ENCODE measurements at regions not wholly inside any gene's neighbourhood (a gene's known extent, or its start where the extent isn't known, plus 50 kb on each side); places are given as distances from the start of the nearest gene placed in this dataset.

DNA sequence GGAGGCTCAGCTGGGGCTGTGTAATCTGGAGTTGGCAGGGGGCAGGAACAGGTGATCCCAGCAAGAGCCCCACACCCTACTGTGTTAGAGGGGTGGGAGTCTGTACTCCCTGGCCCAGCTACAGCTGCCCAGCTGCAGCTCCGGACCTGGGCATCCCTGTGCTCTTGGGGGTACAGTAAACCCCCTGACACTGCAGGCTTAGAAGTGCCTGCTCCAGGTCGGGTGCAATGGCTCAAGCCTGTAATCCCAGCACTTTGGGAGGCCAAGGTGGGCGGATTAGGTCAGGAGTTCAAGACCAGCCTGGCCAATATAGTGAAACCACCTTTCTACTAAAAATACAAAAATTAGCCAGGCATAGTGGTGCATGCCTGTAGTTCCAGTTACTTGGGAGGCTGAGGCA lies 1228.6 kb upstream of the EYS start:
- Histone ChIP-seq H3K4me3 (replicated peaks; ENCODE audit: low read depth, low read length) (no peak overlapping the region), H3K27me3 (replicated peaks; ENCODE audit: control insufficient read depth, insufficient read depth, low read length) (no peaks in the 10 kb centered on the region), H3K36me3 (ENCODE audit: control insufficient read depth, insufficient read depth, low read length) (no peaks in the 10 kb centered on the region)
- no peak for DNase-seq (ENCODE audit: extremely low read depth, insufficient read length)
- TF ChIP-seq, protein P1, sequence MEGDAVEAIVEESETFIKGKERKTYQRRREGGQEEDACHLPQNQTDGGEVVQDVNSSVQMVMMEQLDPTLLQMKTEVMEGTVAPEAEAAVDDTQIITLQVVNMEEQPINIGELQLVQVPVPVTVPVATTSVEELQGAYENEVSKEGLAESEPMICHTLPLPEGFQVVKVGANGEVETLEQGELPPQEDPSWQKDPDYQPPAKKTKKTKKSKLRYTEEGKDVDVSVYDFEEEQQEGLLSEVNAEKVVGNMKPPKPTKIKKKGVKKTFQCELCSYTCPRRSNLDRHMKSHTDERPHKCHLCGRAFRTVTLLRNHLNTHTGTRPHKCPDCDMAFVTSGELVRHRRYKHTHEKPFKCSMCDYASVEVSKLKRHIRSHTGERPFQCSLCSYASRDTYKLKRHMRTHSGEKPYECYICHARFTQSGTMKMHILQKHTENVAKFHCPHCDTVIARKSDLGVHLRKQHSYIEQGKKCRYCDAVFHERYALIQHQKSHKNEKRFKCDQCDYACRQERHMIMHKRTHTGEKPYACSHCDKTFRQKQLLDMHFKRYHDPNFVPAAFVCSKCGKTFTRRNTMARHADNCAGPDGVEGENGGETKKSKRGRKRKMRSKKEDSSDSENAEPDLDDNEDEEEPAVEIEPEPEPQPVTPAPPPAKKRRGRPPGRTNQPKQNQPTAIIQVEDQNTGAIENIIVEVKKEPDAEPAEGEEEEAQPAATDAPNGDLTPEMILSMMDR (IDR thresholded peaks at IDR 0.05; ENCODE audit: insufficient read depth, low read length, poor library complexity, severe bottlenecking): no peak

DNA sequence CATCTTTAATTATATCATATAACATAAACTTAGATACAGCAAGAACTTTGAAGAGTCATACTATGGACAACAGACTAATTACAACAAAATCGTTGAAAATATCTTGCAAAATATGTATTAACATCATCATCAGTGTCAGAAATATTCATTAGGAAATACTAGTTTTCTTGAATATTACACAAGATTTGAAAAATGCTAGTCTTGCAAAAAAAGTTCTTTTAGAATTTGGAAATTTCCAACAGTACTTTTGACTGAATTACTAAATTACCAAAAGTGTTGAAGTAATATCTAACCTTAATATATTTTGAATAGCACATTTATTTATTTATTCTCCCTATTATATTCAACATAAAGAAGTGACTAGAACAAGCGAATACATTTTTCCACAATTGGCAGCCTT lies 1224.8 kb upstream of the EYS start:
- Histone ChIP-seq H3K4me3 (replicated peaks; ENCODE audit: low read depth, low read length) (no peak overlapping the region), H3K36me3 (ENCODE audit: control insufficient read depth, insufficient read depth, low read length) (no peaks in the 10 kb centered on the region), H3K27me3 (replicated peaks; ENCODE audit: control insufficient read depth, insufficient read depth, low read length) (no peaks in the 10 kb centered on the region)
- no peak for DNase-seq (ENCODE audit: extremely low read depth, insufficient read length)
- TF ChIP-seq, protein P1 (IDR thresholded peaks at IDR 0.05; ENCODE audit: insufficient read depth, low read length, poor library complexity, severe bottlenecking): no peak

DNA sequence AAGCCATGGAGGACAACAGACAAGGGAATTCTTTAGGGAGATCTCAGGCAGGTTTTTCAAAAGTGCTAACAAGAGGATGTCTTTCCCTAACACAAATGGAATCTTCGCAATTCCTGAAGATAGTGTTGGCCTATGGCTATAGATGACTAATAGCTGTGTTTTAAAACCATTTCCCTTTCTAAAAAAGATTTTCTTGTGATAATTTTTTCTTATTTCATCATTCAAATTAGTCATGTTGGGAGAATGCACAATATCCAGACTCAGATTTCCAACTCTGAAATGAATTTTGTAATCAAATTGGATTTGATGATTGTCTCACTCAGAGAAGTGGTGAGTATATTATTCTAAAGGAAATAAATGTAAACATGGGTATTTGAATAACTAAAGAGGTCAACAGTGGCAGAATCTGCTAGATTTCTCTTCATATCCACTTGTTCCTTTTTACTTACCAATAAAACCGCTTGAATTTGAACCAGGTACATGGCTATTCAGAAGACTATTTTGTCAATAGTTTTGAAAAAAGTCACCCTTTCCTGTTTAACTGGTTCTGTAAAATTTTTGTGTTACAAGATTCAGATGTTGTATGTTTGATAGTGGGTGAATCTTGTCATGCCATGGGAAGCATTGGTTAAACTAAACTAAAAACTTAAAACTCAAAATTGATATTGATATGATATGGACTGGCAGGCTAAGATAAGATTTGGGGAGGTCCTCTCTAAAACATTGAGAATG lies 1223.7 kb upstream of the EYS start:
- H3K4me3 ChIP-seq (replicated peaks; ENCODE audit: low read depth, low read length): no peak overlapping the region
- no peaks in the 10 kb centered on the region for H3K27me3 ChIP-seq (replicated peaks; ENCODE audit: control insufficient read depth, insufficient read depth, low read length)
- H3K36me3 ChIP-seq (ENCODE audit: control insufficient read depth, insufficient read depth, low read length): no peaks in the 10 kb centered on the region
- TF ChIP-seq, protein P1 (IDR thresholded peaks at IDR 0.05; ENCODE audit: insufficient read depth, low read length, poor library complexity, severe bottlenecking): no peak
- no peak for DNase-seq (ENCODE audit: extremely low read depth, insufficient read length)

DNA sequence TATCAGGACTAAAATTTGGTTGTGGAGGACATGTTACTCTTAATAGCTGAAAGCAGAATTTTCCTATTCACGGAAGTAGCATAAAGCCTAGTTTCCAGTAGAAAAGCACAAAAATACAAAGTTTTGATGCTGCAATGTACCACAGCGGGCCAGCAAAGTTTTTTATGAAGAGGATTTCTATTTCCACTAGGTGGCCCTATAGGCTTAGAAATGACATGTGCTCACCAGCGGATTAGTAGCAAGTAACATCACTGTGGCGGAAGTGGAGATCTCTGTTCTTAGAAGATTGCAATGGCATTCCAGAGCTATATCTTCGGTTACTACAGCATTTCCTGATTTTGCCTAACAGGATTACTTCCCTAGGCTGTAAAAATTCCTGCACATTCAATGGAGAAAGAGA lies 1219.0 kb upstream of the EYS start:
- Histone ChIP-seq H3K27me3 (replicated peaks; ENCODE audit: control insufficient read depth, insufficient read depth, low read length) (no peaks in the 10 kb centered on the region), H3K36me3 (ENCODE audit: control insufficient read depth, insufficient read depth, low read length) (no peaks in the 10 kb centered on the region), H3K4me3 (replicated peaks; ENCODE audit: low read depth, low read length) (no peak overlapping the region)
- TF ChIP-seq, protein P1 (IDR thresholded peaks at IDR 0.05; ENCODE audit: insufficient read depth, low read length, poor library complexity, severe bottlenecking): no peak
- no peak for DNase-seq (ENCODE audit: extremely low read depth, insufficient read length)

DNA sequence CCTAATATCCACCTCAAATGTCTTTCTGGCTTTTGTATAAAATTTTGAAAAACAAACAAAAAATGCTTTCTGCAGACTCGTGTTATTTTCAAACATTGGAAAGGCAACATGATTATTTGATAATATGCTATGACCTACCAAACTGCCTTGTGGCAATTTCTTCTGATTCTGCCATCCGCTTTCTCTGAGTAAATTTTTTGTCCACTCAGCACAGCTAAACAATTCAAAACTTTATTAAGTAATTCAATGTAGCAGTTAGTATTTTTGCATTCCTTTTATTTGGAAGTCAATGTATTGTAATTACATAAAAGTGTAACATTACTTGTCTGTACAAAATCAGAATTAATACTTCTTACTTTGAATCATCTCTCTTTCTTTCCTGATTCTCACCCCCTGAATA lies 1206.6 kb upstream of the EYS start:
- no peaks in the 10 kb centered on the region for H3K36me3 ChIP-seq (ENCODE audit: control insufficient read depth, insufficient read depth, low read length)
- TF ChIP-seq, protein P1 (IDR thresholded peaks at IDR 0.05; ENCODE audit: insufficient read depth, low read length, poor library complexity, severe bottlenecking): no peak
- DNase-seq (ENCODE audit: extremely low read depth, insufficient read length): no peak
- no peak overlapping the region for H3K4me3 ChIP-seq (replicated peaks; ENCODE audit: low read depth, low read length)
- H3K27me3 ChIP-seq (replicated peaks; ENCODE audit: control insufficient read depth, insufficient read depth, low read length): no peaks in the 10 kb centered on the region

DNA sequence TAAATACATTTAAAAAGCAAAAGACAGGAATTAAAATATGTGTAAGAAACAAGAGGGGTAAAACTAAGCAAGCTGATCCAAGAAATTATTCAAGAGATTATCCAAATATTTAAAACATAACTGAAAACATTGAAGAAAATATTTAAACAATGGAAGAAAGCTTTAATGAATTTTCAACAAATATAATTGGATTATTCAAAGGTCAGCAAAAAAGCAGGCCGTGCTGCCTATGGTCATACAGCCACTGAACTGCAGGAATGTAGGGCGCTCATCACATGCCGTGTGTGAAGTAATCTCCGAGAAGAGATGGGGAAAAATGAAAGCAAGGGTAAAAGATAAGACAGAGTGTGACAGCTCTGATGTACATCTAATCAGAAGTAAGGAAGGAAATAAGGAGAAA lies 1195.4 kb upstream of the EYS start:
- no peak overlapping the region for H3K4me3 ChIP-seq (replicated peaks; ENCODE audit: low read depth, low read length)
- no peaks in the 10 kb centered on the region for H3K36me3 ChIP-seq (ENCODE audit: control insufficient read depth, insufficient read depth, low read length)
- TF ChIP-seq, protein P1 (IDR thresholded peaks at IDR 0.05; ENCODE audit: insufficient read depth, low read length, poor library complexity, severe bottlenecking): no peak
- H3K27me3 ChIP-seq (replicated peaks; ENCODE audit: control insufficient read depth, insufficient read depth, low read length): no peaks in the 10 kb centered on the region
- no peak for DNase-seq (ENCODE audit: extremely low read depth, insufficient read length)
